Uterus (tissue), 3 donors: ENCODE measurements at regions not wholly inside any gene's neighbourhood (a gene's known extent, or its start where the extent isn't known, plus 50 kb on each side); places are given as distances from the start of the nearest gene placed in this dataset.

Experiments used
- DNase-seq, 2 donors: peaks; one replicate each; pipeline ENCODE4 v3.0.0-alpha.2; 2019 to 2020
- H3K27ac ChIP-seq, 2 donors: fragments of 200-600 bp; sonication (generic); 1 replicate in 1 of 2; 2 replicates in 1 of 2; pipeline ENCODE4 v1.5.1; 2016 to 2018
- H3K27me3 ChIP-seq, 2 donors: fragments of 200-600 bp; sonication (generic); one replicate each; pipeline ENCODE4 v1.5.1; 2018 to 2019; ENCODE audit warnings: control low read depth in 1 of 2
- H3K36me3 ChIP-seq, 2 donors: fragments of 200-600 bp; sonication (generic); one replicate each; pipeline ENCODE4 v1.5.1; 2019; ENCODE audit warnings: control low read depth in 1 of 2
- H3K4me1 ChIP-seq, 2 donors: fragments of 200-600 bp; sonication (generic); one replicate each; pipeline ENCODE4 v1.5.1; 2018 to 2019; ENCODE audit warnings: control low read depth in 1 of 2
- H3K4me3 ChIP-seq, 2 donors: fragments of 200-600 bp; sonication (generic); 1 replicate in 1 of 2; 2 replicates in 1 of 2; pipeline ENCODE4 v1.5.1; 2018 to 2019; ENCODE audit warnings: mild to moderate bottlenecking in 1 of 2
- H3K9me3 ChIP-seq, 2 donors: fragments of 200-600 bp; sonication (generic); one replicate each; pipeline ENCODE4 v1.5.1; 2019; ENCODE audit warnings: control low read depth in 1 of 2
- CTCF ChIP-seq, 4 experiments: fragments of 200-600 bp in 2 of 4; fragments of 450-650 bp in 2 of 4; sonication (generic) in 2 of 4; IDR thresholded peaks; one replicate each; pipeline ENCODE4 v1.5.1; 2016 to 2019; ENCODE audit warnings: antibody characterized with exemption in 4 of 4, mild to moderate bottlenecking in 2 of 4, moderate library complexity in 1 of 4
- POLR2A ChIP-seq, 2 donors: fragments of 450-650 bp; IDR thresholded peaks; one replicate each; pipeline ENCODE4 v1.6.1; 2016; ENCODE audit warnings: antibody characterized with exemption in 2 of 2, mild to moderate bottlenecking in 1 of 2, moderate library complexity in 1 of 2
- intact Hi-C: fragments of 100-400 bp; cut with DNase I; formaldehyde crosslinking; loops from one replicate; pipeline ENCODE4 v1.15.1; 2023; ENCODE audit warnings: low total_unique reads
- donor health status: DM: yes; HTN: yes; CAD: no.

DNA sequence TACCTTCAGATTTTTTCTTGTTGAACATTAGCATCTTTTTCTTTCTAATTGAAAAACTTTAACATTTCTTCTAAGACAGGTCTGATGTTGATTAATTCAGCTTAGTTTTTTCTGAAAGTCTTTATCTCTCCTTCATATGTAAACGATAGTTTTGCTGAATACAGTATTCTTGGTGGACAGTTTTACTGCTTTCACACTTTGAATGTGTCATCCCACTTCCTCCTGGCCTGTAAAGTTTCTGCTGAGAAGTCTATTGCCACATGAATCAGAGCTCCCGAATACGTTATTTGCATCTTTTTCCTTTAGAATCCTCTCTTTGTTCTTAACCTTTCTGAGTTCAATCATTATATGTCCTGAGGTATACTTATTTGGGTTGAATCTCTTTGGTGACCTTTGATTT, 344.2 kb downstream of the OLFM3 start:
- Histone ChIP-seq H3K4me3 (no peak overlapping the region), H3K4me1 (no peaks in the 10 kb centered on the region), H3K9me3 (no peaks in the 10 kb centered on the region), H3K27ac (no peak overlapping the region), H3K27me3 (no peaks in the 10 kb centered on the region), H3K36me3 (no peaks in the 10 kb centered on the region)
- TF ChIP-seq POLR2A (IDR thresholded peaks at IDR 0.05), result no peak
- no peak for TF ChIP-seq CTCF (IDR thresholded peaks at IDR 0.05)
- intact Hi-C loops, result no loop called here
- no peak for DNase-seq

DNA sequence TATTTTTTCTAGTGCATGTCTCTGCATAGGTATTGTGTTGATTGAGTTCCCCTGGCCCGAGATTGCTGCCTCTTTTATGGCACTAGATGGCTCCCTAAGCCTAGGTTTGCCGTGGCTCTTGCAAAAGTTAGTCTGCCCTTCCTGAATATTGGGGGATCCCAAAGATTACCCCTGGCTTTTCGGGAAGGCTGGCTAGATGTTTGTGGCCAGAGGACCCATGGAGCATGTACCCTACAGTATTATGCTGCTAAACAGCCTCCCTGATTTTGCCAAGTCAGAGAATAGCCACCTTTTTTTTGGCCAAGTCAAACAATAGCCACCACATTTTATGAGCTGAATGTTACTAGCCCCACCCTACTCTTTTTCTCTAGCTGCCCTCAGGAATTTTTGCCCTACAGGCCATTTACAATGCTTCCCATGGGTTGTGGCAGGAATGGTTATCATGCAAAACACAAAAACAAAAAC, 343.2 kb downstream of the OLFM3 start:
- Histone ChIP-seq H3K27me3 (no peaks in the 10 kb centered on the region), H3K9me3 (no peaks in the 10 kb centered on the region), H3K4me1 (no peaks in the 10 kb centered on the region), H3K27ac (no peak overlapping the region), H3K36me3 (no peaks in the 10 kb centered on the region), H3K4me3 (no peak overlapping the region)
- no peak for DNase-seq
- TF ChIP-seq CTCF (IDR thresholded peaks at IDR 0.05), result no peak
- no peak for TF ChIP-seq POLR2A (IDR thresholded peaks at IDR 0.05)
- intact Hi-C loops, result no loop called here

DNA sequence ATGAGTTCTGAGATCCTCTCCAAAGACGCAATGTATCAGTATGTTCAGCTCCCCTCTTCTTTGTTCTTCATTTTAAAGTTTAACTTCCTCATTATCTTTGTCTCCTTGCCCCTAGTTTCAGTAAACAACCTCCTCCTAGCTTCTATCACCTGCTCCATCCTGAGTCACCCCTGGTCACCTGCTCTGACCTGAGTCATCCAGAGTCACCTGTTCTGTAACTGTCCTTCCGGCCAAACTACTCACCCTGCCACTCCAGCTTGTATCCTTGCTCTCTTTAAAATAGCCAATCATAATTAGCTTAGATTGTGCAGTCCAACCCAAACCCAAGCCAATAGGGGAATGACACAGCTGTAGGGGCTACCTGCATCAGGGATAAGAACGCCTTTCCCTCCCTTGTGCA, 332.0 kb downstream of the OLFM3 start:
- Histone ChIP-seq H3K27me3 (no peaks in the 10 kb centered on the region), H3K4me1 (no peaks in the 10 kb centered on the region), H3K36me3 (no peaks in the 10 kb centered on the region), H3K4me3 (no peak overlapping the region), H3K27ac (no peak overlapping the region), H3K9me3 (no peaks in the 10 kb centered on the region)
- intact Hi-C loops, result no loop called here
- no peak for TF ChIP-seq POLR2A (IDR thresholded peaks at IDR 0.05)
- TF ChIP-seq CTCF (IDR thresholded peaks at IDR 0.05), result no peak
- no peak for DNase-seq

GRCh38 chr1:101667761-101668160, 329.0 kb downstream of the OLFM3 start:
- Histone ChIP-seq H3K9me3 (no peaks in the 10 kb centered on the region), H3K36me3 (no peaks in the 10 kb centered on the region), H3K27ac (no peak overlapping the region), H3K4me3 (no peak overlapping the region), H3K27me3 (no peaks in the 10 kb centered on the region), H3K4me1 (no peaks in the 10 kb centered on the region)
- no peak for TF ChIP-seq CTCF (IDR thresholded peaks at IDR 0.05)
- no peak for TF ChIP-seq POLR2A (IDR thresholded peaks at IDR 0.05)
- intact Hi-C loops, result no loop called here
- DNase-seq, result no peak

- Histone ChIP-seq H3K9me3 (no peaks in the 10 kb centered on the region), H3K36me3 (no peaks in the 10 kb centered on the region), H3K27ac (no peak overlapping the region), H3K27me3 (no peaks in the 10 kb centered on the region), H3K4me1 (no peaks in the 10 kb centered on the region), H3K4me3 (no peak overlapping the region)
- no peak for DNase-seq
- TF ChIP-seq POLR2A (IDR thresholded peaks at IDR 0.05), result no peak
- TF ChIP-seq CTCF (IDR thresholded peaks at IDR 0.05), result no peak
- intact Hi-C loops, result no loop called here
These were observed 313.6 kb downstream of the OLFM3 start for GRCh38 chr1:101683136-101683535.
